ENCODE measurements at regions not wholly inside any gene's neighbourhood (a gene's known extent, or its start where the extent isn't known, plus 50 kb on each side); places are given as distances from the start of the nearest gene placed in this dataset.

GRCh38 chr10:3435671-3436070 is 263.1 kb upstream of the PITRM1 start:
- TF ChIP-seq CTCF (IDR thresholded peaks at IDR 0.05), result no peak
- no peak for TF ChIP-seq POLR2AphosphoS5 (IDR thresholded peaks at IDR 0.05)

Data from transverse colon (tissue), 4 donors.